NCI-H82 treated with DMSO at 0.1 percent for 48 hours (cell line): ENCODE measurements at regions not wholly inside any gene's neighbourhood (a gene's known extent, or its start where the extent isn't known, plus 50 kb on each side); places are given as distances from the start of the nearest gene placed in this dataset.
"Not testable (repeated sequence)": the region's sequence is repeated elsewhere in the genome, so short reads cannot be mapped to it uniquely, and the experiment has no call there.

Experiments
- DNase-seq: peaks from one replicate; lab custom pipeline; 2025; ENCODE audit not compliant: unreplicated experiment; lab: John Stamatoyannopoulos, UW

- DNase-seq: no peak
These were observed 205.9 kb upstream of the ECI2 start for GRCh38 chr6:4341078-4341797.

- DNase-seq: no peak
These were observed 205.2 kb upstream of the ECI2 start for GRCh38 chr6:4340544-4340943.

- DNase-seq: no peak
These were observed 203.5 kb upstream of the ECI2 start for GRCh38 chr6:4338884-4339283.

GRCh38 chr6:4336778-4337442, 201.5 kb upstream of the ECI2 start:
- DNase-seq: no peak

- no peak for DNase-seq
These were observed 200.7 kb upstream of the ECI2 start for GRCh38 chr6:4336084-4336483.

GRCh38 chr6:4334158-4334740, 198.9 kb upstream of the ECI2 start:
- not testable (repeated sequence) for DNase-seq

GRCh38 chr6:4327841-4328240, 192.5 kb upstream of the ECI2 start:
- DNase-seq: no peak

GRCh38 chr6:4324746-4325145, 189.4 kb upstream of the ECI2 start:
- no peak for DNase-seq

- DNase-seq: no peak
These were observed 187.9 kb upstream of the ECI2 start for GRCh38 chr6:4323322-4323721.

GRCh38 chr6:4322846-4323309, 187.5 kb upstream of the ECI2 start:
- no peak for DNase-seq

GRCh38 chr6:4322134-4322845, 186.9 kb upstream of the ECI2 start:
- DNase-seq: no peak

- no peak for DNase-seq
These were observed 185.5 kb upstream of the ECI2 start for GRCh38 chr6:4320860-4321259.

GRCh38 chr6:4319981-4320683, 184.8 kb upstream of the ECI2 start:
- DNase-seq: no peak

- DNase-seq: no peak
These were observed 182.9 kb upstream of the ECI2 start for GRCh38 chr6:4318321-4318720.

- DNase-seq: no peak
These were observed 181.6 kb upstream of the ECI2 start for GRCh38 chr6:4316867-4317400.

- DNase-seq: no peak
These were observed 178.9 kb upstream of the ECI2 start for GRCh38 chr6:4314201-4314707.

- DNase-seq: no peak
These were observed 177.8 kb upstream of the ECI2 start for GRCh38 chr6:4313044-4313686.

GRCh38 chr6:4311976-4312860, 176.8 kb upstream of the ECI2 start:
- no peak for DNase-seq

- no peak for DNase-seq
These were observed 174.2 kb upstream of the ECI2 start for GRCh38 chr6:4309540-4309939.
